ENCODE measurements at regions not wholly inside any gene's neighbourhood (a gene's known extent, or its start where the extent isn't known, plus 50 kb on each side); places are given as distances from the start of the nearest gene placed in this dataset.

GRCh38 chr4:119794681-119795080 is 166.1 kb upstream of the PDE5A start:
- intact Hi-C loops (cut with micrococcal nuclease; ENCODE audit: unreplicated experiment) (no loop called here), in situ Hi-C loops (cut with HindIII; ENCODE audit: extremely low pct_ligation_motif_present, low pct_unique_long_range_greater_than_20kb) (no loop called here)
- Histone ChIP-seq H3K79me2 (ENCODE audit: insufficient read depth, low read length) (no peaks in the 10 kb centered on the region), H3K4me1 (ENCODE audit: insufficient read depth, low read length) (no peaks in the 10 kb centered on the region), H3K4me2 (ENCODE audit: low read depth, low read length) (no peak overlapping the region), H3K36me3 (replicated peaks in 1 of 2; ENCODE audit: control insufficient read depth in 1 of 2, insufficient read depth in 2 of 2, low read length in 2 of 2) (no peaks in the 10 kb centered on the region), H3K27me3 (ENCODE audit: control insufficient read depth in 1 of 2, insufficient read depth in 2 of 2, low read length in 2 of 2) (no peaks in the 10 kb centered on the region), H3K4me3 (replicated peaks in 1 of 3; ENCODE audit: insufficient read depth in 1 of 3, low read depth in 2 of 3, low read length in 3 of 3) (no peak overlapping the region), H2AFZ (ENCODE audit: low read length) (no peak overlapping the region), H3K27ac (ENCODE audit: extremely low read length, insufficient read depth, low read length) (no peak overlapping the region), H4K20me1 (ENCODE audit: insufficient read depth, low read length) (no peaks in the 10 kb centered on the region), H3K9me3 (ENCODE audit: low read length) (no peaks in the 10 kb centered on the region), H3K9ac (ENCODE audit: insufficient read depth, low read depth, low read length) (no peak overlapping the region)
- ATAC-seq (no peak), DNase-seq (ENCODE audit: low spot score) (no peak), FAIRE-seq (no peak)
- 28% methylated on average over 4 of the region's 4 CpGs for WGBS (ENCODE audit: low lambda C conversion rate)
- no peak for TF ChIP-seq TIGD3 (CRISPR knock-in tag; IDR thresholded peaks at IDR 0.05; ENCODE audit: borderline replicate concordance)
- no peak for TF ChIP-seq ZBTB14 (CRISPR knock-in tag; IDR thresholded peaks at IDR 0.05)
- ChIA-PET CTCF (ENCODE audit: low intra/inter-chr PET ratio, low total read pairs) (no interaction called here), POLR2A (no interaction called here)
- no TSS peak for BruUV-seq (replicated peaks)

- no peaks in the 10 kb centered on the region for H3K9me3 ChIP-seq (ENCODE audit: low read length)
- no peak for FAIRE-seq
- POLR2A ChIA-PET: no interaction called here
Observed at GRCh38 chr4:119794113-119794512, 165.5 kb upstream of the PDE5A start.

More at GRCh38 chr4:119794113-119794512, 165.5 kb upstream of the PDE5A start:
- WGBS (ENCODE audit: low lambda C conversion rate): 20% methylated on average over 4 of the region's 4 CpGs
- DNase-seq (ENCODE audit: low spot score): no peak
- H3K79me2 ChIP-seq (ENCODE audit: insufficient read depth, low read length): no peaks in the 10 kb centered on the region
- intact Hi-C loops (cut with micrococcal nuclease; ENCODE audit: unreplicated experiment): no loop called here
- H3K27ac ChIP-seq (ENCODE audit: extremely low read length, insufficient read depth, low read length): no peak overlapping the region
- no peak overlapping the region for H3K4me2 ChIP-seq (ENCODE audit: low read depth, low read length)
- BruUV-seq (replicated peaks): no TSS peak
- in situ Hi-C loops (cut with HindIII; ENCODE audit: extremely low pct_ligation_motif_present, low pct_unique_long_range_greater_than_20kb): no loop called here
- H3K27me3 ChIP-seq (ENCODE audit: control insufficient read depth in 1 of 2, insufficient read depth in 2 of 2, low read length in 2 of 2): no peaks in the 10 kb centered on the region
- ATAC-seq: no peak
- CTCF ChIA-PET (ENCODE audit: low intra/inter-chr PET ratio, low total read pairs): no interaction called here
- no peaks in the 10 kb centered on the region for H3K4me1 ChIP-seq (ENCODE audit: insufficient read depth, low read length)
- no peak overlapping the region for H3K9ac ChIP-seq (ENCODE audit: insufficient read depth, low read depth, low read length)
- TF ChIP-seq GABPA (IDR thresholded peaks at IDR 0.05; ENCODE audit: low read depth, low read length) (no peak), GABPA (CRISPR knock-in tag; IDR thresholded peaks at IDR 0.05; ENCODE audit: low read depth) (no peak), YEATS4 (CRISPR knock-in tag; IDR thresholded peaks at IDR 0.05; ENCODE audit: borderline replicate concordance) (no peak), PTBP1 (IDR thresholded peaks at IDR 0.05; ENCODE audit: low read depth, low read length, poor library complexity, severe bottlenecking) (no peak), MLLT10 (CRISPR knock-in tag; IDR thresholded peaks at IDR 0.05) (no peak), ZNF503 (CRISPR knock-in tag; IDR thresholded peaks at IDR 0.05) (no peak), POLR2A (IDR thresholded peaks at IDR 0.05; ENCODE audit: insufficient read depth in 1 of 2, low read depth in 2 of 2, low read length in 2 of 2) (no peak), ZNF781 (CRISPR knock-in tag; IDR thresholded peaks at IDR 0.05; ENCODE audit: borderline replicate concordance, not compliant biosample characterization) (no peak), ZNF567 (CRISPR knock-in tag; IDR thresholded peaks at IDR 0.05; ENCODE audit: borderline replicate concordance) (no peak), HNF4A (CRISPR knock-in tag; IDR thresholded peaks at IDR 0.05) (no peak), ELF1 (CRISPR knock-in tag; IDR thresholded peaks at IDR 0.05) (no peak), ZNF607 (CRISPR knock-in tag; IDR thresholded peaks at IDR 0.05; ENCODE audit: borderline replicate concordance) (no peak), ZKSCAN5 (CRISPR knock-in tag; IDR thresholded peaks at IDR 0.05) (no peak), DMAP1 (CRISPR knock-in tag; IDR thresholded peaks at IDR 0.05) (no peak), ZBTB7A (CRISPR knock-in tag; IDR thresholded peaks at IDR 0.05) (no peak)
- no peak overlapping the region for H2AFZ ChIP-seq (ENCODE audit: low read length)
- H4K20me1 ChIP-seq (ENCODE audit: insufficient read depth, low read length): no peaks in the 10 kb centered on the region
- H3K36me3 ChIP-seq (replicated peaks in 1 of 2; ENCODE audit: control insufficient read depth in 1 of 2, insufficient read depth in 2 of 2, low read length in 2 of 2): no peaks in the 10 kb centered on the region
- no peak overlapping the region for H3K4me3 ChIP-seq (replicated peaks in 1 of 3; ENCODE audit: insufficient read depth in 1 of 3, low read depth in 2 of 3, low read length in 3 of 3)
